Heart left ventricle (tissue), 13 donors: ENCODE measurements at regions not wholly inside any gene's neighbourhood (a gene's known extent, or its start where the extent isn't known, plus 50 kb on each side); places are given as distances from the start of the nearest gene placed in this dataset.

ENCODE experiments used
- POLR2A ChIP-seq, 2 donors: fragments of 450-650 bp; IDR thresholded peaks; one replicate each; pipeline ENCODE4 v1.6.1; 2017; ENCODE audit warnings: antibody characterized with exemption in 2 of 2, mild to moderate bottlenecking in 2 of 2, moderate library complexity in 2 of 2
- TF ChIP-seq, protein P1 (sequence below), 12 donors: fragments of 200-600 bp; sonication (generic) in 4 of 12; IDR thresholded peaks; one replicate each; pipeline versions ENCODE4 v1.5.0 to v1.8.0; 2018 to 2022; ENCODE audit warnings: antibody characterized with exemption in 12 of 12, mild to moderate bottlenecking in 5 of 12
- donor health status: ischemic (EF 13 %, LVEDD 7.1; RV severe dilation, severe dysfunction).
- donor health status: DM: no; HTN: yes; CAD: no.
- donor health status: DM: no; HTN: no; CAD: no.
- donor health status: ischemic (EF 25% LVEDD 6.9; RV normal size, moderate dysfunction).
- donor health status: ischemic (EF 25% LVEDD 5.7; RV mildly dilated, moderate dysfunction).
- donor health status: ischemic (EF 35%, LVEDD 5.7; RV mildly dilated, moderate dysfunction).
- donor health status: nonischemic (EF 11% LVEDD 7.7; RV severe dilation, severe dysfunction).
- donor health status: DM: yes; HTN: yes; CAD: no.
- donor health status: PGD.
- donor health status: ischemic (EF 29% LVEDD 5.4; RV normal size, mild dysfunction).
- donor health status: nonischemic (EF 23%, LVEDD 6.1; RV moderate dilation, normal function).

- TF ChIP-seq, protein P1, sequence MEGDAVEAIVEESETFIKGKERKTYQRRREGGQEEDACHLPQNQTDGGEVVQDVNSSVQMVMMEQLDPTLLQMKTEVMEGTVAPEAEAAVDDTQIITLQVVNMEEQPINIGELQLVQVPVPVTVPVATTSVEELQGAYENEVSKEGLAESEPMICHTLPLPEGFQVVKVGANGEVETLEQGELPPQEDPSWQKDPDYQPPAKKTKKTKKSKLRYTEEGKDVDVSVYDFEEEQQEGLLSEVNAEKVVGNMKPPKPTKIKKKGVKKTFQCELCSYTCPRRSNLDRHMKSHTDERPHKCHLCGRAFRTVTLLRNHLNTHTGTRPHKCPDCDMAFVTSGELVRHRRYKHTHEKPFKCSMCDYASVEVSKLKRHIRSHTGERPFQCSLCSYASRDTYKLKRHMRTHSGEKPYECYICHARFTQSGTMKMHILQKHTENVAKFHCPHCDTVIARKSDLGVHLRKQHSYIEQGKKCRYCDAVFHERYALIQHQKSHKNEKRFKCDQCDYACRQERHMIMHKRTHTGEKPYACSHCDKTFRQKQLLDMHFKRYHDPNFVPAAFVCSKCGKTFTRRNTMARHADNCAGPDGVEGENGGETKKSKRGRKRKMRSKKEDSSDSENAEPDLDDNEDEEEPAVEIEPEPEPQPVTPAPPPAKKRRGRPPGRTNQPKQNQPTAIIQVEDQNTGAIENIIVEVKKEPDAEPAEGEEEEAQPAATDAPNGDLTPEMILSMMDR (IDR thresholded peaks at IDR 0.05) = no peak
- TF ChIP-seq POLR2A (IDR thresholded peaks at IDR 0.05) = no peak
Observed at GRCh38 chr1:99501871-99502270, 144.0 kb upstream of the PALMD start.
